ENCODE measurements at regions not wholly inside any gene's neighbourhood (a gene's known extent, or its start where the extent isn't known, plus 50 kb on each side); places are given as distances from the start of the nearest gene placed in this dataset.
A peak's percentile ranks its signal among the peaks of the same experiment; 100 is the strongest.

DNA sequence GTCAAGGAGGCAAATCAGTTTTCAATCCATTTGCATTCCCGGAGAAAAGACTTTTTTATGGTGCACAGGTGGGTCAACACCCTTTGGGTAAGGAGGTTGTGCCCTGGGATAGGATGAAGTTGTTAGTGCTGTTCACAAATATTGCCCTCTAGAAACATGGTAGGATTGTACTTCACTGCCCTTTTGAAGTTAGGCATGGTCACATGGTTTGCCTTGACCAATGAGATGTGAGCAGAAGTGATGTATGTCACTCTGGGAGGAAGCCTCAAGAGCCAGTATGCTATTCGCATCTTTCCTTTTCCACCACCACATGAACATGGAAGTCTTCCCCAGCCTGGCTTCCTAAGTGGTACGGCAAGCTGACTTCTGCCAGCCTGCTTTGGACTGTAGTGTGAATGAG lies 182.7 kb downstream of the TMX1 start:
- Histone ChIP-seq H3K9me3 (ENCODE audit: insufficient read depth, low read length, severe bottlenecking) (peaks cover 19% of the 10 kb centered on the region), H3K27ac (ENCODE audit: low read length) (no peak overlapping the region), H4K20me1 (ENCODE audit: insufficient read depth, low read length) (no peaks in the 10 kb centered on the region), H3K9ac (ENCODE audit: low read depth, low read length) (no peak overlapping the region), H3K4me1 (ENCODE audit: insufficient read depth, low read length) (peaks cover 9% of the 10 kb centered on the region), H3K36me3 (ENCODE audit: insufficient read depth, low read length) (no peaks in the 10 kb centered on the region), H3K79me2 (ENCODE audit: insufficient read depth, low read length) (no peaks in the 10 kb centered on the region), H3K4me2 (ENCODE audit: insufficient read depth, low read length) (no peak overlapping the region), H3K4me3 (ENCODE audit: low read depth in 1 of 2, low read length in 2 of 2) (no peak overlapping the region), H3K27me3 (ENCODE audit: insufficient read depth, low read length, poor library complexity) (no peaks in the 10 kb centered on the region), H2AFZ (ENCODE audit: low read depth, low read length) (0 out of 2 replicates have a peak overlapping the region, but pooled peaks have one; percentile 11)
- TF ChIP-seq EZH2 (IDR thresholded peaks at IDR 0.05; ENCODE audit: borderline replicate concordance, low read depth, low read length, severe bottlenecking) (no peak), CTCF (IDR thresholded peaks at IDR 0.05; ENCODE audit: borderline replicate concordance, extremely low read depth, low read length, poor library complexity, severe bottlenecking) (no peak)
- DNase-seq: no peak
- no peak for ATAC-seq (ENCODE audit: insufficient read depth, low read depth)

GRCh38 chr14:51424041-51424440 lies 184.0 kb downstream of the TMX1 start:
- Histone ChIP-seq H3K27me3 (ENCODE audit: insufficient read depth, low read length, poor library complexity) (no peaks in the 10 kb centered on the region), H2AFZ (ENCODE audit: low read depth, low read length) (no peak overlapping the region), H3K9ac (ENCODE audit: low read depth, low read length) (no peak overlapping the region), H3K36me3 (ENCODE audit: insufficient read depth, low read length) (no peaks in the 10 kb centered on the region), H4K20me1 (ENCODE audit: insufficient read depth, low read length) (no peaks in the 10 kb centered on the region), H3K9me3 (ENCODE audit: insufficient read depth, low read length, severe bottlenecking) (peaks cover 13% of the 10 kb centered on the region), H3K27ac (ENCODE audit: low read length) (no peak overlapping the region), H3K4me2 (ENCODE audit: insufficient read depth, low read length) (no peak overlapping the region), H3K4me1 (ENCODE audit: insufficient read depth, low read length) (peaks cover 9% of the 10 kb centered on the region), H3K4me3 (ENCODE audit: low read depth in 1 of 2, low read length in 2 of 2) (no peak overlapping the region), H3K79me2 (ENCODE audit: insufficient read depth, low read length) (no peaks in the 10 kb centered on the region)
- TF ChIP-seq CTCF (IDR thresholded peaks at IDR 0.05; ENCODE audit: borderline replicate concordance, extremely low read depth, low read length, poor library complexity, severe bottlenecking): no peak
- TF ChIP-seq EZH2 (IDR thresholded peaks at IDR 0.05; ENCODE audit: borderline replicate concordance, low read depth, low read length, severe bottlenecking): no peak
- DNase-seq (no peak), ATAC-seq (ENCODE audit: insufficient read depth, low read depth) (no peak)

GRCh38 chr14:51424561-51425251 lies 184.7 kb downstream of the TMX1 start:
- Histone ChIP-seq H3K4me1 (ENCODE audit: insufficient read depth, low read length) (peaks cover 4% of the 10 kb centered on the region), H3K4me2 (ENCODE audit: insufficient read depth, low read length) (no peak overlapping the region), H3K4me3 (ENCODE audit: low read depth in 1 of 2, low read length in 2 of 2) (no peak overlapping the region), H3K9ac (ENCODE audit: low read depth, low read length) (no peak overlapping the region), H2AFZ (ENCODE audit: low read depth, low read length) (no peak overlapping the region), H3K36me3 (ENCODE audit: insufficient read depth, low read length) (no peaks in the 10 kb centered on the region), H3K27me3 (ENCODE audit: insufficient read depth, low read length, poor library complexity) (no peaks in the 10 kb centered on the region), H3K9me3 (ENCODE audit: insufficient read depth, low read length, severe bottlenecking) (peaks cover 7% of the 10 kb centered on the region), H3K27ac (ENCODE audit: low read length) (no peak overlapping the region), H4K20me1 (ENCODE audit: insufficient read depth, low read length) (no peaks in the 10 kb centered on the region), H3K79me2 (ENCODE audit: insufficient read depth, low read length) (no peaks in the 10 kb centered on the region)
- TF ChIP-seq EZH2 (IDR thresholded peaks at IDR 0.05; ENCODE audit: borderline replicate concordance, low read depth, low read length, severe bottlenecking): no peak
- TF ChIP-seq CTCF (IDR thresholded peaks at IDR 0.05; ENCODE audit: borderline replicate concordance, extremely low read depth, low read length, poor library complexity, severe bottlenecking): no peak
- ATAC-seq (ENCODE audit: insufficient read depth, low read depth) (no peak), DNase-seq (no peak)
